Panc1 (cell line): ENCODE measurements at regions not wholly inside any gene's neighbourhood (a gene's known extent, or its start where the extent isn't known, plus 50 kb on each side); places are given as distances from the start of the nearest gene placed in this dataset.

Experiments used
- ATAC-seq: fragments of 200-7000 bp; cut with Tn5 transposase; 2 replicates; pipeline ENCODE4 v1.9.1; 2020; ENCODE audit warnings: mild to moderate bottlenecking, moderate library complexity
- BruUV-seq: library from RNA; stranded (reverse); fragments of 400-500 nt; replicated peaks from 2 replicates; lab custom pipeline; 2021; lab: Mats Ljungman, UMichigan
- CTCF ChIA-PET: fragments of 300-600 bp; sonication (Branson Sonifier 250); formaldehyde crosslinking; loops from one replicate; lab custom pipeline; 2022; ENCODE audit warnings: antibody characterized with exemption; lab: Charles Lee
- POLR2A ChIA-PET: fragments of 300-600 bp; sonication (Branson Sonifier 250); formaldehyde crosslinking; loops from one replicate; lab custom pipeline; 2022; ENCODE audit warnings: antibody characterized with exemption; lab: Charles Lee
- DNase-seq: peaks from one replicate; pipeline ENCODE4 v3.0.0-alpha.2; 2010; ENCODE audit warnings: low read depth, low spot score
- H3K27ac ChIP-seq: 2 replicates; pipeline ENCODE4 v1.5.1; 2011; ENCODE audit warnings: mild to moderate bottlenecking, low read length, inconsistent platforms
- H3K27me3 ChIP-seq: fragments of 200-500 bp; sonication (Bioruptor generic); 2 replicates; pipeline ENCODE4 v1.6.0; 2014; ENCODE audit warnings: low read length, inconsistent platforms; ENCODE audit not compliant: control insufficient read depth, insufficient read depth
- H3K36me3 ChIP-seq: fragments of 200-500 bp; sonication (Bioruptor generic); 2 replicates; pipeline ENCODE4 v1.5.1; 2014; ENCODE audit warnings: inconsistent platforms, mild to moderate bottlenecking, low read length, moderate library complexity; ENCODE audit not compliant: control insufficient read depth, insufficient read depth
- H3K4me1 ChIP-seq: 2 replicates; pipeline ENCODE4 v1.5.1; 2011; ENCODE audit warnings: inconsistent platforms, mild to moderate bottlenecking, low read length, moderate library complexity; ENCODE audit not compliant: control insufficient read depth, insufficient read depth
- H3K4me3 ChIP-seq, 2 experiments: 2 replicates each; pipeline ENCODE4 v1.5.1; 2011 to 2012; ENCODE audit warnings: low read depth in 2 of 2, low read length in 2 of 2, mild to moderate bottlenecking in 2 of 2, inconsistent platforms in 1 of 2, moderate library complexity in 1 of 2
- H3K9me3 ChIP-seq: fragments of 200-500 bp; sonication (Bioruptor generic); 2 replicates; pipeline ENCODE4 v1.5.1; 2014; ENCODE audit warnings: low read depth, mild to moderate bottlenecking, inconsistent platforms, low read length, moderate library complexity; ENCODE audit not compliant: control insufficient read depth, insufficient read depth
- CTCF ChIP-seq: fragments of 450-650 bp; IDR thresholded peaks from 2 replicates; pipeline ENCODE4 v1.5.1; 2017; ENCODE audit warnings: mild to moderate bottlenecking
- POLR2AphosphoS5 ChIP-seq: IDR thresholded peaks from 2 replicates; pipeline ENCODE4 v1.6.1; 2012; ENCODE audit warnings: mild to moderate bottlenecking, low read depth, low read length, moderate library complexity
- SIN3A ChIP-seq: IDR thresholded peaks from 2 replicates; pipeline ENCODE4 v1.6.1; 2012; ENCODE audit warnings: low read depth, mild to moderate bottlenecking, low read length, moderate library complexity, borderline replicate concordance; ENCODE audit not compliant: insufficient read depth
- TCF7L2 ChIP-seq: IDR thresholded peaks from 2 replicates; pipeline ENCODE4 v1.6.1; 2011; ENCODE audit warnings: mild to moderate bottlenecking, low read depth, low read length, inconsistent platforms
- in situ Hi-C: cut with HindIII; loops from 2 replicates; pipeline ENCODE4 v1.10.0; 2016; ENCODE audit warnings: low sequenced_read_pairs, low pct_unique_long_range_greater_than_20kb
- intact Hi-C: fragments of 100-400 bp; cut with micrococcal nuclease; formaldehyde crosslinking; loops from one replicate; pipeline ENCODE4 v1.10.0; 2022; ENCODE audit not compliant: unreplicated experiment
- TF ChIP-seq, protein P1 (sequence below), 2 experiments: IDR thresholded peaks; 2 replicates each; pipeline ENCODE4 v1.6.1; 2011 to 2012; ENCODE audit warnings: low read depth in 2 of 2, control low read depth in 1 of 2, low read length in 1 of 2, mild to moderate bottlenecking in 1 of 2, moderate library complexity in 1 of 2; ENCODE audit not compliant: insufficient read depth in 1 of 2

GRCh38 chr2:195513119-195513518 lies 143.9 kb upstream of the SLC39A10 start:
- TF ChIP-seq TCF7L2 (no peak), CTCF (no peak), SIN3A (no peak), POLR2AphosphoS5 (no peak)
- TF ChIP-seq, protein P1, sequence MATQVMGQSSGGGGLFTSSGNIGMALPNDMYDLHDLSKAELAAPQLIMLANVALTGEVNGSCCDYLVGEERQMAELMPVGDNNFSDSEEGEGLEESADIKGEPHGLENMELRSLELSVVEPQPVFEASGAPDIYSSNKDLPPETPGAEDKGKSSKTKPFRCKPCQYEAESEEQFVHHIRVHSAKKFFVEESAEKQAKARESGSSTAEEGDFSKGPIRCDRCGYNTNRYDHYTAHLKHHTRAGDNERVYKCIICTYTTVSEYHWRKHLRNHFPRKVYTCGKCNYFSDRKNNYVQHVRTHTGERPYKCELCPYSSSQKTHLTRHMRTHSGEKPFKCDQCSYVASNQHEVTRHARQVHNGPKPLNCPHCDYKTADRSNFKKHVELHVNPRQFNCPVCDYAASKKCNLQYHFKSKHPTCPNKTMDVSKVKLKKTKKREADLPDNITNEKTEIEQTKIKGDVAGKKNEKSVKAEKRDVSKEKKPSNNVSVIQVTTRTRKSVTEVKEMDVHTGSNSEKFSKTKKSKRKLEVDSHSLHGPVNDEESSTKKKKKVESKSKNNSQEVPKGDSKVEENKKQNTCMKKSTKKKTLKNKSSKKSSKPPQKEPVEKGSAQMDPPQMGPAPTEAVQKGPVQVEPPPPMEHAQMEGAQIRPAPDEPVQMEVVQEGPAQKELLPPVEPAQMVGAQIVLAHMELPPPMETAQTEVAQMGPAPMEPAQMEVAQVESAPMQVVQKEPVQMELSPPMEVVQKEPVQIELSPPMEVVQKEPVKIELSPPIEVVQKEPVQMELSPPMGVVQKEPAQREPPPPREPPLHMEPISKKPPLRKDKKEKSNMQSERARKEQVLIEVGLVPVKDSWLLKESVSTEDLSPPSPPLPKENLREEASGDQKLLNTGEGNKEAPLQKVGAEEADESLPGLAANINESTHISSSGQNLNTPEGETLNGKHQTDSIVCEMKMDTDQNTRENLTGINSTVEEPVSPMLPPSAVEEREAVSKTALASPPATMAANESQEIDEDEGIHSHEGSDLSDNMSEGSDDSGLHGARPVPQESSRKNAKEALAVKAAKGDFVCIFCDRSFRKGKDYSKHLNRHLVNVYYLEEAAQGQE (IDR thresholded peaks at IDR 0.05; ENCODE audit: insufficient read depth in 1 of 2, low read depth in 2 of 2, low read length in 1 of 2), result no peak
- Histone ChIP-seq H3K4me1 (no peaks in the 10 kb centered on the region), H3K27ac (no peak overlapping the region), H3K36me3 (no peaks in the 10 kb centered on the region), H3K27me3 (no peaks in the 10 kb centered on the region), H3K9me3 (no peaks in the 10 kb centered on the region), H3K4me3 (no peak overlapping the region)
- ChIA-PET POLR2A (no interaction called here), CTCF (no interaction called here)
- no TSS peak for BruUV-seq
- intact Hi-C loops (no loop called here), in situ Hi-C loops (no loop called here)
- no peak for DNase-seq
- ATAC-seq, result no peak

GRCh38 chr2:195509551-195509950 lies 147.5 kb upstream of the SLC39A10 start:
- Histone ChIP-seq H3K36me3 (no peaks in the 10 kb centered on the region), H3K4me3 (no peak overlapping the region), H3K4me1 (no peaks in the 10 kb centered on the region), H3K27ac (no peak overlapping the region), H3K9me3 (no peaks in the 10 kb centered on the region), H3K27me3 (no peaks in the 10 kb centered on the region)
- CTCF ChIA-PET, result no interaction called here
- in situ Hi-C loops, result no loop called here
- no peak for DNase-seq
- intact Hi-C loops, result no loop called here
- BruUV-seq, result no TSS peak
- TF ChIP-seq, protein P1 (IDR thresholded peaks at IDR 0.05; ENCODE audit: insufficient read depth in 1 of 2, low read depth in 2 of 2, low read length in 1 of 2), result no peak
- TF ChIP-seq TCF7L2 (no peak), SIN3A (no peak), POLR2AphosphoS5 (no peak)
- no peak for ATAC-seq
- POLR2A ChIA-PET, result no interaction called here
